Progenitor cell of endocrine pancreas (in vitro differentiated cells): ENCODE measurements at regions not wholly inside any gene's neighbourhood (a gene's known extent, or its start where the extent isn't known, plus 50 kb on each side); places are given as distances from the start of the nearest gene placed in this dataset.

Source experiments
- DNase-seq: peaks from one replicate; pipeline ENCODE4 v3.0.0; 2021; ENCODE audit warnings: low spot score; ENCODE audit not compliant: unreplicated experiment
- H3K27ac Mint-ChIP-seq: 2 replicates; pipeline ENCODE4 v1.8.0; 2021; ENCODE audit warnings: mild to moderate bottlenecking, moderate library complexity, mixed read lengths
- H3K27me3 Mint-ChIP-seq: 2 replicates; pipeline ENCODE4 v1.8.0; 2021; ENCODE audit warnings: mixed read lengths
- H3K36me3 Mint-ChIP-seq: 2 replicates; pipeline ENCODE4 v1.8.0; 2022; ENCODE audit warnings: mixed read lengths; ENCODE audit not compliant: insufficient read depth
- H3K4me1 Mint-ChIP-seq: 2 replicates; pipeline ENCODE4 v1.8.0; 2021; ENCODE audit warnings: low read depth, mixed read lengths
- H3K4me3 Mint-ChIP-seq: 2 replicates; pipeline ENCODE4 v1.8.0; 2021; ENCODE audit warnings: low read depth, mild to moderate bottlenecking, moderate library complexity, mixed read lengths
- H3K9me3 Mint-ChIP-seq: 2 replicates; pipeline ENCODE4 v1.8.0; 2021; ENCODE audit warnings: low read depth, mixed read lengths
- CTCF ChIP-seq: fragments of 200-600 bp; sonication (generic); IDR thresholded peaks from one replicate; pipeline ENCODE4 v1.5.0; 2021; ENCODE audit warnings: antibody characterized with exemption, mild to moderate bottlenecking; ENCODE audit not compliant: unreplicated experiment

GRCh38 chr4:24174602-24175001, 284.8 kb upstream of the PPARGC1A start:
- no peaks in the 10 kb centered on the region for H3K36me3 Mint-ChIP-seq
- H3K27ac Mint-ChIP-seq = no peak overlapping the region
- DNase-seq = no peak
- H3K27me3 Mint-ChIP-seq = no peaks in the 10 kb centered on the region
- H3K4me3 Mint-ChIP-seq = no peak overlapping the region
- no peak for TF ChIP-seq CTCF
- peaks cover 6% of the 10 kb centered on the region for H3K4me1 Mint-ChIP-seq
- H3K9me3 Mint-ChIP-seq = no peaks in the 10 kb centered on the region

GRCh38 chr4:24172406-24172805, 282.6 kb upstream of the PPARGC1A start:
- Mint-ChIP-seq H3K36me3 (no peaks in the 10 kb centered on the region), H3K9me3 (no peaks in the 10 kb centered on the region), H3K4me3 (no peak overlapping the region), H3K4me1 (peaks cover 6% of the 10 kb centered on the region), H3K27ac (peak overlapping the region; percentile 51), H3K27me3 (no peaks in the 10 kb centered on the region)
- TF ChIP-seq CTCF = no peak
- DNase-seq = no peak

- Mint-ChIP-seq H3K27ac (no peak overlapping the region), H3K4me1 (peaks cover 6% of the 10 kb centered on the region), H3K27me3 (no peaks in the 10 kb centered on the region), H3K36me3 (no peaks in the 10 kb centered on the region), H3K9me3 (no peaks in the 10 kb centered on the region), H3K4me3 (no peak overlapping the region)
- no peak for DNase-seq
- no peak for TF ChIP-seq CTCF
Observed at GRCh38 chr4:24169956-24170355, 280.1 kb upstream of the PPARGC1A start.

GRCh38 chr4:24168658-24169057, 278.8 kb upstream of the PPARGC1A start:
- Mint-ChIP-seq H3K4me3 (no peak overlapping the region), H3K36me3 (no peaks in the 10 kb centered on the region), H3K9me3 (no peaks in the 10 kb centered on the region), H3K4me1 (peaks cover 6% of the 10 kb centered on the region), H3K27ac (no peak overlapping the region), H3K27me3 (no peaks in the 10 kb centered on the region)
- TF ChIP-seq CTCF = no peak
- no peak for DNase-seq

GRCh38 chr4:24166501-24166900, 276.7 kb upstream of the PPARGC1A start:
- TF ChIP-seq CTCF = no peak
- DNase-seq = no peak
- no peaks in the 10 kb centered on the region for H3K36me3 Mint-ChIP-seq
- no peaks in the 10 kb centered on the region for H3K4me1 Mint-ChIP-seq
- H3K9me3 Mint-ChIP-seq = no peaks in the 10 kb centered on the region
- no peak overlapping the region for H3K27ac Mint-ChIP-seq
- H3K27me3 Mint-ChIP-seq = no peaks in the 10 kb centered on the region
- no peak overlapping the region for H3K4me3 Mint-ChIP-seq
